MV-4-11 (cell line): ENCODE measurements at regions not wholly inside any gene's neighbourhood (a gene's known extent, or its start where the extent isn't known, plus 50 kb on each side); places are given as distances from the start of the nearest gene placed in this dataset.

ENCODE experiments used
- DNase-seq: peaks from one replicate; lab custom pipeline; 2025; lab: John Stamatoyannopoulos, UW

GRCh38 chr4:63505714-63506460 is 903.4 kb downstream of the TECRL start:
- peak; percentile 80 for DNase-seq

- DNase-seq = no peak
Observed at GRCh38 chr4:63493265-63493664, 916.0 kb downstream of the TECRL start.

GRCh38 chr4:63492515-63492914 is 916.7 kb downstream of the TECRL start:
- peak; percentile 0 for DNase-seq

- no peak for DNase-seq
Observed at GRCh38 chr4:63464393-63464792, 944.9 kb downstream of the TECRL start.

- DNase-seq = peak; percentile 27
Observed at GRCh38 chr4:63460075-63460474, 949.2 kb downstream of the TECRL start.

GRCh38 chr4:63459329-63459728 is 949.9 kb downstream of the TECRL start:
- peak; percentile 97 for DNase-seq

GRCh38 chr4:63458010-63458409 is 951.2 kb downstream of the TECRL start:
- no peak for DNase-seq

- DNase-seq = no peak
Observed at GRCh38 chr4:63440236-63440635, 969.0 kb downstream of the TECRL start.

GRCh38 chr4:63430105-63430504 is 979.1 kb downstream of the TECRL start:
- no peak for DNase-seq

- DNase-seq = no peak
Observed at GRCh38 chr4:63396269-63396668, 1013.0 kb downstream of the TECRL start.

- no peak for DNase-seq
Observed at GRCh38 chr4:63393544-63393943, 1015.7 kb downstream of the TECRL start.

GRCh38 chr4:63379750-63380522 is 1029.3 kb downstream of the TECRL start:
- no peak for DNase-seq

GRCh38 chr4:63371001-63371400 is 1038.2 kb downstream of the TECRL start:
- DNase-seq = no peak

GRCh38 chr4:63361628-63362027 is 1047.6 kb downstream of the TECRL start:
- DNase-seq = no peak

GRCh38 chr4:63361066-63361465 is 1048.2 kb downstream of the TECRL start:
- DNase-seq = no peak

GRCh38 chr4:63349674-63350025 is 1059.6 kb downstream of the TECRL start:
- no peak for DNase-seq

GRCh38 chr4:63348735-63349673 is 1060.2 kb downstream of the TECRL start:
- DNase-seq = no peak

GRCh38 chr4:63325140-63325539 is 1084.1 kb downstream of the TECRL start:
- no peak for DNase-seq

- DNase-seq = no peak
Observed at GRCh38 chr4:63316633-63317032, 1092.6 kb downstream of the TECRL start.

GRCh38 chr4:63315651-63316050 is 1093.6 kb downstream of the TECRL start:
- no peak for DNase-seq

- no peak for DNase-seq
Observed at GRCh38 chr4:63308697-63309096, 1100.6 kb downstream of the TECRL start.

- no peak for DNase-seq
Observed at GRCh38 chr4:63302792-63303191, 1106.5 kb downstream of the TECRL start.
